Urinary bladder (tissue), 3 donors: ENCODE measurements at regions not wholly inside any gene's neighbourhood (a gene's known extent, or its start where the extent isn't known, plus 50 kb on each side); places are given as distances from the start of the nearest gene placed in this dataset.

Experiments used
- DNase-seq: peaks from one replicate; pipeline ENCODE4 v3.0.0-alpha.2; 2015; ENCODE audit errors: extremely low spot score
- H3K27ac ChIP-seq: one replicate; pipeline ENCODE4 v1.5.1; 2013; ENCODE audit warnings: low read depth, mild to moderate bottlenecking, moderate library complexity
- H3K36me3 ChIP-seq: one replicate; pipeline ENCODE4 v1.6.1; 2013; ENCODE audit warnings: mild to moderate bottlenecking, moderate library complexity; ENCODE audit not compliant: insufficient read depth
- H3K4me1 ChIP-seq: one replicate; pipeline ENCODE4 v1.6.1; 2013; ENCODE audit warnings: mild to moderate bottlenecking, moderate library complexity; ENCODE audit not compliant: insufficient read depth
- H3K4me3 ChIP-seq: one replicate; pipeline ENCODE4 v1.5.1; 2013; ENCODE audit warnings: low read depth, low read length
- WGBS: extraction: QIAGEN DNeasy Blood & Tissue Kit; methylation state at CpG from one replicate; pipeline ENCODE4 v1.1.7; 2013; 5-methylcytosine and 5-hydroxymethylcytosine counted together
- donor health status: healthy with polysubstance abuse.
- donor health status: healthy.

DNA sequence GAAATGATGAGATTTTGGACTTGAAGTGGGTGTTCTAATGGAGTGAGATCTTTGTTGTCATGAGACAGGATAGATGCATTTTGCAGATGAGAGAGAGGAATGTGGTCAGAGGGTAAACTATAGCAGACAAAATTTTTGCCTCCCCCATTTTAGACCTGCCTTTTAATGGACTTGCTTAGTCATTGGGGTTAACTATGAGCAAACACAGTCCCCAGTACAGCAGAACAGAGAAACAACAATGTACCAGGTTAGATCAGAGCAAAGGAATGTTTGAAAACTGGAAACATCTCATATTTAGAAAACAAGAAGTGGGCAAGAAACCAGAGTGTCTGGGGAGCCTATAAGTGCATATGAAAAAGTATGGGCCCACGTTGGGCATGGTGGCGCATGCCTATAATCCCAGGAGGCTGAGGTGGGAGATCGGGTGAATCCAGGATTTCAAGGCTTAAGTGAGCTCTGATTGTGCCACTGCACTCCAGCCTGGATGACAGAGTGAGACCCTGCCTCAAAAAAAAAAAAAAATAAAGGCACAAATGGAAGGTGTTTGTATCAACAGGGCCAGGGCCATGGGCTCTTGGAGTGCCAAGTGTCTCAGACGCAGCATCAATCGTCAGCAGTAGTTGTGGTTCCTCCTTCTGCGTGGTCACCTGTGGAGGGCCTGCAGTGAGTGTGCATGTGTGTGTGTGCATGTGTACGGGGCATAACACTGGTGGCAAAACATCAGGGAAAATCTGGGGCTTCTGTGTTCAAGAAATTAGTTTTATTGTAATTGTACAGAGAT, 214.4 kb upstream of the S1PR3 start:
- WGBS, result 81% methylated on average over 7 of the region's 7 CpGs
- no peaks in the 10 kb centered on the region for H3K4me1 ChIP-seq
- no peak for DNase-seq
- no peaks in the 10 kb centered on the region for H3K36me3 ChIP-seq
- no peak overlapping the region for H3K27ac ChIP-seq
- H3K4me3 ChIP-seq, result no peak overlapping the region

DNA sequence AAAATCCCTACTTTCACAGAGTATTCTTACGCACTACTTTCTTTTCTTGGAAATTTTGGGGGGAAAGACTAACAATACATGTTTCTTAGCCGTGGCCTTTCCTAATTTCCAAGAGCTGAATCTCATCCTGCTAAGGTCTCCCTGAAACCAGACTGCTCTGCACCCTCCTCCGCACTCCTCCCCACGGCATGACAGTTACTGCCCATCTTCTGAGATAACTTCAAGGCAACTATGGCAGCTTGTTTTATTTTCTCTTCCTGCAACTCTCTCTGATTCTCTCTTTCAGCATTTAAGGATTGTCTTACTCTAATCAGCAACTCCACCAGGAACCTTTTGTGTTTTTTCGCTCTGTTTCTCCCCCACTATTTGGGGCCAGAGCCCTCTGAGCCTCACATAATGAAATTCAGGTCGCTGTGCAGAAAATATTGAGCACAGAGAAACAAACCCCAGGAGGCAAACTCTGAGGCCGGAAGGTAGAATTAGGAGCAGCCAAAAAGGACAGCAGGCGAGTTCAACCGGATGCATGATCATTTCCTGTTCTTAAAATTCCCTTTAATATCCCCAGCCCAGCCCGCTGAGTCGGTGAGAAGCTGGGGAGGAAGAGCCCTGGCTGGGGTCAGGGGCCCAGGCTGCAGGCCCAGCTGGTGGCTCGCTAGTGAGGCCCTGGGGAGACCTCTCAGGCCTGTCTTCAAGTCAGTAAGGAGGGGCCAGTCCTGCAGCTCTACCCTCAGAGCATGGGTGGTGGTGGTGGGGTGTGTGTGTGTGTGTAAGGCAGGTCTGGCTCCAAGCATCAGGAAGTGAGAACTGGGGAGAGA, 213.6 kb upstream of the S1PR3 start:
- Histone ChIP-seq H3K4me1 (no peaks in the 10 kb centered on the region), H3K27ac (no peak overlapping the region), H3K4me3 (no peak overlapping the region), H3K36me3 (no peaks in the 10 kb centered on the region)
- DNase-seq, result no peak
- WGBS, result 64% methylated on average over 12 of the region's 12 CpGs

DNA sequence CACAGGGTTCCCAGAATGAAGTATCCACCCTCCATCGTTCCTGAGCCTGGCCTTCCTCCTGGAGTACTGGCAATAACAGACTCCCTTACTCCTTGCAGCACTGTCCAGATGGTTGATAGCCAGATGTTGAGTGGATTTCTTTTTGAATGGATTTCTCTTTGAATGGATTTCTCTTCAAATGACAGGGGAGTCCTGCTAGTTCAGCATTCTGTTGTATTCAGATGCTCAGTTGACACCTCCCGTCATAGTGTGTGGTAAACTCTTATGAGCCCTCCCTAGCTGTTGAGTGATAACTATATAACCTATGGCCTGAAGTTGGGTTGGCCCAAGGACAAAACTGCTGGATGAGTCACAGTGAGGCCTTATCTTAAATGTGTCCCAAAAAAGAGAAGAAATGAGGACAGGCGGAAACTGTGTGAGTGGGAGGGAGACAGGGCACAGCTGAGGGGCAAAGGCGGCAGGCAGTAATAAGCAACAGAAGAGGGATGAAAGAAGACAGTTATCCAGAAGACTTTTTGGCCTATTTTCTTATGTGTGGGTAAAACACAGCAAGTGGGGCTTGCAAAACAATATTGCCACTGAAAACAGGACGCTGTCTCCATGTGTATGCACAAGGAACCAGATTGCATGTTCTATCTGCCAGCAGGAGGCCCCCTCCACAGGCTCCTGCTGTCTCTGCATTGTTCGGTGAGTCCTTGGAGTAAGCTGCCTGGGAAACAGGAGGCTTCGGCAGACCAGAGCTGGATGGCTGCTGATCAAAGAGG, 209.5 kb upstream of the S1PR3 start:
- no peak overlapping the region for H3K4me3 ChIP-seq
- H3K4me1 ChIP-seq, result no peaks in the 10 kb centered on the region
- no peaks in the 10 kb centered on the region for H3K36me3 ChIP-seq
- 43% methylated on average over 7 of the region's 7 CpGs for WGBS
- no peak overlapping the region for H3K27ac ChIP-seq
- DNase-seq, result no peak

DNA sequence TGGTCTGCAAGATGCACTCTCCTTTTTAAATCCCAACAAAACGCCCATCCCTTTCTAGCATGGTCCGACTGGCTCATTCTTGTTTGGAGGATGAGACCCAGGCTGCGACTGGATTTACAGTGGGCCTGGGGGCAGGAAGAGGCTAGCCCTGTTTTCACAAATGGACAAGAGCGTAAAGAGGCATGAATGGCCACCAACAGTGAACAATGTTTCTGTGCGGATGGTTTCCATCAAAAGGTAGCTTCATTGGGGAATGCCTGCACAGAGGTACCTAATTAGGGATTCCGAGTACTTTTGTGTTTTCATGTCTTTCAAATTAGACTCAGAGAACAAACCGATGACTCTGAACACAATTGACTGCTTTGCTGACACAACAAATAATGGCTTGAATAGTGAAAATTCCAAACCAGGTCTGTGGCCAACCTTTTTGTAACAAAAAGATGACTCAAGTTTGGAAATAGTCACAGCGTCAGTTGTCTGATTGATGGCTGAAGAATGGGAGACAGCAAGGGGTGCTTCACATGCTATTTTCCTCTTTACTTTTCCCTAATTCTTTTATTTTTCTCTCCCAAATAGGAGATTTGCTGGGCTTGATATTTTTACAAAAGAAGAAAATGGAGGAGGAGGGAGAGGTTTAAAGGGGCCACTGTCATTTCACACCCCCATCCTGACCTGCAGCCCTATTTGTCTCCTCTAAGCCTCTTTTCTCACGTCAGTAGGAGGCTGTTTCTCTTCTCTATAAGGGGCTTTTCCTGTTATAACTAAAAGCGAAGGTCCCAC, 208.1 kb upstream of the S1PR3 start:
- 93% methylated on average over 10 of the region's 10 CpGs for WGBS
- H3K36me3 ChIP-seq, result no peaks in the 10 kb centered on the region
- no peaks in the 10 kb centered on the region for H3K4me1 ChIP-seq
- no peak overlapping the region for H3K27ac ChIP-seq
- no peak for DNase-seq
- no peak overlapping the region for H3K4me3 ChIP-seq

DNA sequence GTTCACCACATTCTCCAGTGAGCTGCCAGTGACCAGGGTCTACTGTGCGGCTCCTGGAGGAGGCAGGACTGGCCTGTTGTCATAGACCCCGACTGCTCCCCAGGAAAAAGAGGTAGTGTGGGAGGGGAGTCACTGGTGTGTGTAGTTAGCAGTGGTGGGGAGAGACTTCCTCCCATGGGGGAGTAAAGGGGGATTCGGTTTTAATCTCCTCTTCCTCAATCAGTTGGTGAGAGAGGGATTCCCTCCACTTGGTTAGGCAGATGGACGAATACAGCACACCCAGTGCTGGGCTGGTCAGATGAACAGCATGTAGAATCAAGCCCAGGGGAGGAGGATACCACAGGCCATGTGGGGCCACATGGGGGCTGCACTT, 207.6 kb upstream of the S1PR3 start:
- Histone ChIP-seq H3K36me3 (no peaks in the 10 kb centered on the region), H3K4me3 (no peak overlapping the region), H3K4me1 (no peaks in the 10 kb centered on the region), H3K27ac (no peak overlapping the region)
- DNase-seq, result no peak
- 77% methylated on average over 4 of the region's 4 CpGs for WGBS

DNA sequence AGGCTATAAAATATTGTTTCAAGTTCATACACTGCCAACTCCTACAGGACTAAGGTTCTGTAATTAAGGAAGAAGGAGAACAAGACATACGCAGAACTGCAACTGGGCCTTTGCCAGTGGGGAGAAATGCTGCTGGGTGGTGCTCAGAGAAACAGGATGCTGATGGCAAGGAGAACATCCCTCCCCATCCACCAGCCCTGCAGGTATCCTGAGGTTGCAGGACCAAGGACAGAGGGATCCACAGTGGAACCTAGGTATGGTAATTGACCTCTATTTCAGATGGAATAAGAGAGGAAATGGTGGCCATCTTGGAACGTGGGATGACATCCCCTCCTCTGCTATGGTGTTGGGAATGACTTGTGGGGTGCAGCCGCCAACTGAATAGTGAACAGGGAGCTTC, 206.3 kb upstream of the S1PR3 start:
- Histone ChIP-seq H3K27ac (no peak overlapping the region), H3K4me1 (no peaks in the 10 kb centered on the region), H3K36me3 (no peaks in the 10 kb centered on the region), H3K4me3 (no peak overlapping the region)
- DNase-seq, result no peak
- WGBS, result 92% methylated on average over 3 of the region's 3 CpGs

DNA sequence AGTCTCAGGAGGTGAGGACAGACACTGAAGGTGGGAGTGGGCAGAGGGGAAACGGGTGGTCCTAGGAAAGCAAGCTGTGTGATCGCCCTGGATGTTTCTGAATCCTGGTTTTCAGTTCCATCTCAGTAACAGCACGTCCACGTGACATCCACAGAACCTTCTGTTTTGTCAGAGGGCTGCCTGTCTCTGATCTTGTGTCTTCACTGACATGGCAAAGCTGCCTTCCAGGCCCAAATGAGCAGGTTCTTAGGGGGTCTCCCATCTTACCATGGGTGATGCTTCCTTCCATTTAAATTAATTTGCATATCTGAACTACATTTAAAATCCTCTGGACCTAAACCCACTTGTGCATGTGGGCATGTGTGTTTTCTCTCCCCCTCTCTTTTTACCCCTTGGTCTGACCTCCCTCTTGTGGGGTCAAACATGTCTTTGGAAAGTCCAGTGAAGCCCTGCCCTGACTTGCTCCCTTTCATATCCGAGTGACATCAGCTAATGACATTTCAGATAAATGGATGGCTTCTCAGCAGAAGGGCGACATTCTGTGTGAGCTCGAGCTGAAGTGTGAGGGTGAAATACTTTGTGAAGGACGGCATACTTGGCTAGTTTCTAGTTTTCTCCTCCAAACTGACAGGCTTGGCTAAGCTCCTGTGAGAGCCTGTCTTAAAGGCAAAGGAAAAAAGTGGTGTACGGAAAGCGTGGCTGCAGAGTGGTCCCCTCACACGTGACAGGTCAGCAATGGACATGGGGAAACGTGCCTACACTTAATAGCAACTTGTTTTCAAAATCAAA, 204.8 kb upstream of the S1PR3 start:
- no peak overlapping the region for H3K27ac ChIP-seq
- no peak overlapping the region for H3K4me3 ChIP-seq
- no peaks in the 10 kb centered on the region for H3K36me3 ChIP-seq
- H3K4me1 ChIP-seq, result no peaks in the 10 kb centered on the region
- WGBS, result 59% methylated on average over 12 of the region's 12 CpGs
- DNase-seq, result no peak

DNA sequence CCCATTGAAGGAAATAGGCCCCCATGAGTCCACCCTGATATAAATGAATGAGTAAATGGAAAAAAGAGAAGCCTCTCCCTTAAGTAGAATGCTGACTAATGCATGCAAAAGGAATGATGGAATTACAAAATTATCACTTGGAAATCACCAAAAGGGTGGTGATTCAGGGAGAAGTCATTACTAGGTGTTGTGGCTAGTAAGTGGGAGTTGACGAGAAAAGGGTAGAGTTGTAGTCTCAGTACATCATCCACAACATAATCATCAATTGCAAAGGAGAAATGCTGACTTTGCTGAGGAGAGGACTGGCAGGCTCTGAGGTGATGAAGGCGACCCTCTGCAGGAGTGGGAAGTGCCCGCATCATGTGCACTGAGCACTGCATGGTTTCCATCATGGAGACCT, 201.5 kb upstream of the S1PR3 start:
- DNase-seq, result no peak
- Histone ChIP-seq H3K27ac (no peak overlapping the region), H3K4me1 (no peaks in the 10 kb centered on the region), H3K36me3 (no peaks in the 10 kb centered on the region), H3K4me3 (no peak overlapping the region)
- WGBS, result 94% methylated on average over 3 of the region's 3 CpGs

DNA sequence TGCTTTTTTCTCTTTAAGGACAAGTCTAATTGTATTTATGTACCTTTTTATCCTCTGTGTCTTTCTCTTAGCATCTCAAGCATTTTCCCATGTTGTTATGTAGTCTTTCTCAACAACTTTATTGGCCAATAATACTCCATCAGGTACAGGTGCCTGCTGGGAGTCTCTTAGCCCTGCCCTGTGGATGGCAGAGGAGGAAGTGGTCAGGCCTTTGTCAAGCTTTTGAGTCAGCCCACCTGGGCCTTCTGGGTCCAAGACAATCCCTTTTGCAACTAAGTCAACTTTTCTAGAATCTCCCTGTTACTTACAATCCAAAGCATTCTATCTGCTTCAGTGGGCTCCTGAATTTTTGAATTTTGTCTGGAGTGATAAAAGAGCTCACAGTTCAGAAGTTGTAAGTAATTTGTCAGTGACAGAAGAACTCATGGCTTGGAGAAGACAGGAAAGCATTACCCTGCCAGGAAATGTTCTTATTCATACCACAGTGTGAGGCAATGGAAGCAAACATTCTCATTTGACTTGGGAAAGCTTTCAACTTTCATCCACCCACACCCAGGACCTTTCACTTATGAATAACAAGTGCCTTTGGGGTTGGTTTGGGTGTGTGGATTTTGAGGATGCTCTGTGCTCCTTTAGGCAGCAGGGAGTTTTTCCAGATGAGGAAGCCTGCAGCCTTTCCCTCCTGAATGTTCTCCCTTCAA, 200.0 kb upstream of the S1PR3 start:
- no peak for DNase-seq
- Histone ChIP-seq H3K4me1 (no peaks in the 10 kb centered on the region), H3K4me3 (no peak overlapping the region), H3K36me3 (no peaks in the 10 kb centered on the region), H3K27ac (no peak overlapping the region)

DNA sequence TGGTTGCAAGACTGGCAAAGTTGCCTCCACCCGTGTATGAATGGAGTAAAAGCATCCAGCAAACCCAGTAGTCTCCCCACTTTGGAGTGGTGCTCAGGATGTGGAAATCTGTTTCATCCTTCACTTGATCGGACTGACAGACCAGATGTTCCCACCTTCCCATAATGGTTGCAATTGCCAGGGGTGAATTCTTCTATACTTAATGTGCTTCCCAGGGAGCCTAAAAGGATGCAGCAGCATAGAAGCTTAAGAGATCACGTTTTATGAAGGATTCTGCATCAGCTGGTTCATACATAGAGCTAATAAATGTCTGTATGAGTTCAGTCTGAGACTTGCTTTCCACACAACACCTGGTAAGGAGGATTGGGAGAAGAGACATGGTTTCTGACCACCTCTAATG, 198.8 kb upstream of the S1PR3 start:
- Histone ChIP-seq H3K4me3 (no peak overlapping the region), H3K27ac (no peak overlapping the region), H3K36me3 (no peaks in the 10 kb centered on the region), H3K4me1 (no peaks in the 10 kb centered on the region)
- no peak for DNase-seq
- WGBS, result 87% methylated on average over 3 of the region's 3 CpGs

DNA sequence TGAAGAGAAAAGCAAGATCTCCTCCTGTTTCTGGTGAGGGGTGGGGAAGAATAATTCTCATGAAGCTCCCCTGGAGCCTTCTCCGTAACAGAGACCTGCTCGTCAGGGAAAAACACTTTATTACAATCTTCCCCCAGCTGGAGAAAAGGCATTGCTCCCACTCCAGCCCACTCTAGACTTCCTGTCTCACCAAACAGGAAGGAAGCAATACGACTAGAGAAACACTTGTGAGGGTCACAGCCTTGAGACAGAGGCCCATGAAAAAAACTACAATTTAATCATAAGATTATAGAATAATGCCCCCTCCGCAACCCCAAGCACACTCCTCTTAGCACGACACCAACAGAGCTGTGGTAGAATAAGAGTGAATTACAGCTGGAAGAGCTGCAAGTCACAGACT, 197.2 kb upstream of the S1PR3 start:
- no peaks in the 10 kb centered on the region for H3K4me1 ChIP-seq
- H3K4me3 ChIP-seq, result no peak overlapping the region
- WGBS, result 80% methylated on average over 5 of the region's 5 CpGs
- no peak overlapping the region for H3K27ac ChIP-seq
- DNase-seq, result no peak
- H3K36me3 ChIP-seq, result no peaks in the 10 kb centered on the region

DNA sequence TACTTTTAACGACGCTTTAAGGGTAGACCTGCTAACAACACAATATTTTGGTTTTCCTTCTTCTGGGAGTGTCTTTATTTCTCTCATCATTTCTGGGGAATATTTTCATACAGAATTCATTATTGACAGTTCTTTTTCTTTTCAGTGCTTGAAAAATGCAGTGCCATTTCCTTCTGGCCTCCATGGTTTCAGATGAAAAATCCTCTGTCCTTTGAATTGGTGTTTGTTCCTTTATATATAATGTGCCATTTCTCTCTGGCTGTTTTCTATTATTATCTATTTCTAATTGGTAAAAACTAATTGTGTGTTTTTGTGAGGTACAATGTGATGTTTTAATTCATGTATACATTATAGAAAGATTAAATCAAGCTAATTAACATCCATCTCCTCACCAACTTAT, 194.3 kb upstream of the S1PR3 start:
- 98% methylated on average over 2 of the region's 2 CpGs for WGBS
- H3K36me3 ChIP-seq, result no peaks in the 10 kb centered on the region
- DNase-seq, result no peak
- no peak overlapping the region for H3K27ac ChIP-seq
- no peaks in the 10 kb centered on the region for H3K4me1 ChIP-seq
- H3K4me3 ChIP-seq, result no peak overlapping the region
